DMS153 treated with DMSO at 0.1 percent for 48 hours (cell line): ENCODE measurements at regions not wholly inside any gene's neighbourhood (a gene's known extent, or its start where the extent isn't known, plus 50 kb on each side); places are given as distances from the start of the nearest gene placed in this dataset.

Source experiments
- DNase-seq: peaks from one replicate; lab custom pipeline; 2025; ENCODE audit not compliant: unreplicated experiment; lab: John Stamatoyannopoulos, UW

- no peak for DNase-seq
These were observed 214.9 kb downstream of the GPAM start for GRCh38 chr10:111968647-111969046.

GRCh38 chr10:111970111-111970510 lies 213.5 kb downstream of the GPAM start:
- no peak for DNase-seq

- DNase-seq, result no peak
These were observed 211.5 kb downstream of the GPAM start for GRCh38 chr10:111972109-111972508.

GRCh38 chr10:111973306-111973705 lies 210.3 kb downstream of the GPAM start:
- DNase-seq, result no peak

GRCh38 chr10:111973826-111974225 lies 209.7 kb downstream of the GPAM start:
- no peak for DNase-seq

- no peak for DNase-seq
These were observed 209.2 kb downstream of the GPAM start for GRCh38 chr10:111974325-111974724.

GRCh38 chr10:111976557-111976956 lies 207.0 kb downstream of the GPAM start:
- DNase-seq, result no peak

GRCh38 chr10:111984057-111984456 lies 199.5 kb downstream of the GPAM start:
- DNase-seq, result no peak

- DNase-seq, result no peak
These were observed 197.5 kb downstream of the GPAM start for GRCh38 chr10:111986079-111986478.

- no peak for DNase-seq
These were observed 194.9 kb downstream of the GPAM start for GRCh38 chr10:111988646-111989045.

GRCh38 chr10:111989136-111989911 lies 194.2 kb downstream of the GPAM start:
- DNase-seq, result no peak

GRCh38 chr10:111990734-111991133 lies 192.8 kb downstream of the GPAM start:
- DNase-seq, result no peak

- DNase-seq, result no peak
These were observed 190.2 kb downstream of the GPAM start for GRCh38 chr10:111993321-111993720.

- no peak for DNase-seq
These were observed 189.6 kb downstream of the GPAM start for GRCh38 chr10:111993872-111994426.

GRCh38 chr10:111996103-111996502 lies 187.5 kb downstream of the GPAM start:
- DNase-seq, result no peak

GRCh38 chr10:111998728-111999127 lies 184.8 kb downstream of the GPAM start:
- no peak for DNase-seq

GRCh38 chr10:111999205-111999914 lies 184.2 kb downstream of the GPAM start:
- DNase-seq, result no peak

- no peak for DNase-seq
These were observed 183.7 kb downstream of the GPAM start for GRCh38 chr10:111999915-112000302.

GRCh38 chr10:112000466-112000865 lies 183.1 kb downstream of the GPAM start:
- DNase-seq, result no peak

GRCh38 chr10:112002206-112002605 lies 181.4 kb downstream of the GPAM start:
- DNase-seq, result no peak

GRCh38 chr10:112004075-112004474 lies 179.5 kb downstream of the GPAM start:
- DNase-seq, result no peak

- no peak for DNase-seq
These were observed 178.5 kb downstream of the GPAM start for GRCh38 chr10:112005044-112005443.
